ENCODE measurements at regions not wholly inside any gene's neighbourhood (a gene's known extent, or its start where the extent isn't known, plus 50 kb on each side); places are given as distances from the start of the nearest gene placed in this dataset.

GRCh38 chr9:8229226-8229625 is 429.6 kb upstream of the DMAC1 start:
- Mint-ChIP-seq H3K4me1 (peaks cover 8% of the 10 kb centered on the region), H3K36me3 (no peaks in the 10 kb centered on the region), H3K4me3 (no peak overlapping the region), H3K9me3 (no peaks in the 10 kb centered on the region), H3K27me3 (ENCODE audit: insufficient read depth, low read depth) (peaks cover 2% of the 10 kb centered on the region), H3K27ac (no peak overlapping the region)
- no peak overlapping the region for H3K4me3 ChIP-seq
- H3K27ac ChIP-seq: no peak overlapping the region
- H4K20me1 ChIP-seq (ENCODE audit: low read depth): no peaks in the 10 kb centered on the region
- no peak for DNase-seq (ENCODE audit: low spot score)
- peaks cover 11% of the 10 kb centered on the region for H3F3A ChIP-seq (ENCODE audit: low read depth)
- H3K9ac ChIP-seq: no peak overlapping the region
- no peaks in the 10 kb centered on the region for H3K79me2 ChIP-seq (ENCODE audit: low read depth)
- TF ChIP-seq CTCF (IDR thresholded peaks at IDR 0.05) (no peak), EZH2phosphoT487 (IDR thresholded peaks at IDR 0.05) (no peak), EZH2 (IDR thresholded peaks at IDR 0.05) (no peak)
- H2AFZ ChIP-seq (replicated peaks): no peak overlapping the region
- no peaks in the 10 kb centered on the region for H3K9me3 ChIP-seq (ENCODE audit: low read depth)
- H3K4me2 ChIP-seq: no peak overlapping the region
- peaks cover 17% of the 10 kb centered on the region for H3K4me1 ChIP-seq
- H3K27me3 ChIP-seq: no peaks in the 10 kb centered on the region
- H3K36me3 ChIP-seq: no peaks in the 10 kb centered on the region

- no peaks in the 10 kb centered on the region for H3K27me3 ChIP-seq
- H3K79me2 ChIP-seq (ENCODE audit: low read depth): no peaks in the 10 kb centered on the region
- no peaks in the 10 kb centered on the region for H3K4me1 ChIP-seq
- no peak overlapping the region for H3K4me3 Mint-ChIP-seq
- no peak overlapping the region for H3K4me2 ChIP-seq
- H3K9me3 ChIP-seq (ENCODE audit: low read depth): no peaks in the 10 kb centered on the region
- peaks cover 2% of the 10 kb centered on the region for H3K27me3 Mint-ChIP-seq (ENCODE audit: insufficient read depth, low read depth)
- DNase-seq (ENCODE audit: low spot score): no peak
- no peak overlapping the region for H3K27ac Mint-ChIP-seq
- no peak overlapping the region for H3K9ac ChIP-seq
- H4K20me1 ChIP-seq (ENCODE audit: low read depth): no peaks in the 10 kb centered on the region
- H3K4me1 Mint-ChIP-seq: peaks cover 2% of the 10 kb centered on the region
- no peak for TF ChIP-seq CTCF (IDR thresholded peaks at IDR 0.05)
- TF ChIP-seq EZH2phosphoT487 (IDR thresholded peaks at IDR 0.05): no peak
- no peaks in the 10 kb centered on the region for H3K9me3 Mint-ChIP-seq
- no peaks in the 10 kb centered on the region for H3F3A ChIP-seq (ENCODE audit: low read depth)
- H3K36me3 Mint-ChIP-seq: no peaks in the 10 kb centered on the region
- no peak overlapping the region for H2AFZ ChIP-seq (replicated peaks)
- no peaks in the 10 kb centered on the region for H3K36me3 ChIP-seq
- H3K27ac ChIP-seq: no peak overlapping the region
- no peak overlapping the region for H3K4me3 ChIP-seq
These were observed 424.8 kb upstream of the DMAC1 start for GRCh38 chr9:8224381-8224801.

GRCh38 chr9:8223861-8224260 is 424.3 kb upstream of the DMAC1 start:
- H3K36me3 ChIP-seq: no peaks in the 10 kb centered on the region
- Mint-ChIP-seq H3K27me3 (ENCODE audit: insufficient read depth, low read depth) (peaks cover 2% of the 10 kb centered on the region), H3K9me3 (no peaks in the 10 kb centered on the region), H3K4me1 (peaks cover 2% of the 10 kb centered on the region), H3K27ac (peak overlapping the region; percentile 15), H3K4me3 (no peak overlapping the region), H3K36me3 (no peaks in the 10 kb centered on the region)
- no peak overlapping the region for H3K4me3 ChIP-seq
- no peaks in the 10 kb centered on the region for H3K79me2 ChIP-seq (ENCODE audit: low read depth)
- no peaks in the 10 kb centered on the region for H3F3A ChIP-seq (ENCODE audit: low read depth)
- no peaks in the 10 kb centered on the region for H3K9me3 ChIP-seq (ENCODE audit: low read depth)
- DNase-seq (ENCODE audit: low spot score): no peak
- H2AFZ ChIP-seq (replicated peaks): no peak overlapping the region
- no peaks in the 10 kb centered on the region for H4K20me1 ChIP-seq (ENCODE audit: low read depth)
- no peak for TF ChIP-seq EZH2phosphoT487 (IDR thresholded peaks at IDR 0.05)
- no peak for TF ChIP-seq EZH2 (IDR thresholded peaks at IDR 0.05)
- TF ChIP-seq CTCF (IDR thresholded peaks at IDR 0.05): no peak
- no peaks in the 10 kb centered on the region for H3K4me1 ChIP-seq
- no peaks in the 10 kb centered on the region for H3K27me3 ChIP-seq
- H3K9ac ChIP-seq: no peak overlapping the region
- H3K4me2 ChIP-seq: no peak overlapping the region
- H3K27ac ChIP-seq: no peak overlapping the region

- Histone ChIP-seq H3K4me2 (no peak overlapping the region), H3K27ac (no peak overlapping the region), H4K20me1 (ENCODE audit: low read depth) (no peaks in the 10 kb centered on the region), H3K36me3 (no peaks in the 10 kb centered on the region), H2AFZ (replicated peaks) (no peak overlapping the region), H3F3A (ENCODE audit: low read depth) (no peaks in the 10 kb centered on the region), H3K79me2 (ENCODE audit: low read depth) (no peaks in the 10 kb centered on the region), H3K4me3 (no peak overlapping the region), H3K4me1 (no peaks in the 10 kb centered on the region), H3K9ac (no peak overlapping the region), H3K9me3 (ENCODE audit: low read depth) (peaks cover 5% of the 10 kb centered on the region), H3K27me3 (no peaks in the 10 kb centered on the region)
- DNase-seq (ENCODE audit: low spot score): no peak
- Mint-ChIP-seq H3K27ac (no peak overlapping the region), H3K27me3 (ENCODE audit: insufficient read depth, low read depth) (no peaks in the 10 kb centered on the region), H3K9me3 (peaks cover 8% of the 10 kb centered on the region), H3K4me1 (peaks cover 2% of the 10 kb centered on the region), H3K36me3 (no peaks in the 10 kb centered on the region), H3K4me3 (no peak overlapping the region)
- TF ChIP-seq CTCF (IDR thresholded peaks at IDR 0.05): no peak
- no peak for TF ChIP-seq EZH2phosphoT487 (IDR thresholded peaks at IDR 0.05)
- TF ChIP-seq EZH2 (IDR thresholded peaks at IDR 0.05): no peak
These were observed 421.9 kb upstream of the DMAC1 start for GRCh38 chr9:8221462-8221861.
